Panc1 (cell line): ENCODE measurements at regions not wholly inside any gene's neighbourhood (a gene's known extent, or its start where the extent isn't known, plus 50 kb on each side); places are given as distances from the start of the nearest gene placed in this dataset.

ENCODE experiments used
- ATAC-seq: fragments of 200-7000 bp; cut with Tn5 transposase; 2 replicates; pipeline ENCODE4 v1.9.1; 2020; ENCODE audit warnings: mild to moderate bottlenecking, moderate library complexity
- BruUV-seq: library from RNA; stranded (reverse); fragments of 400-500 nt; replicated peaks from 2 replicates; lab custom pipeline; 2021; lab: Mats Ljungman, UMichigan
- CTCF ChIA-PET: fragments of 300-600 bp; sonication (Branson Sonifier 250); formaldehyde crosslinking; loops from one replicate; lab custom pipeline; 2022; ENCODE audit warnings: antibody characterized with exemption; lab: Charles Lee
- POLR2A ChIA-PET: fragments of 300-600 bp; sonication (Branson Sonifier 250); formaldehyde crosslinking; loops from one replicate; lab custom pipeline; 2022; ENCODE audit warnings: antibody characterized with exemption; lab: Charles Lee
- DNase-seq: peaks from one replicate; pipeline ENCODE4 v3.0.0-alpha.2; 2010; ENCODE audit warnings: low read depth, low spot score
- H3K27ac ChIP-seq: 2 replicates; pipeline ENCODE4 v1.5.1; 2011; ENCODE audit warnings: mild to moderate bottlenecking, low read length, inconsistent platforms
- H3K27me3 ChIP-seq: fragments of 200-500 bp; sonication (Bioruptor generic); 2 replicates; pipeline ENCODE4 v1.6.0; 2014; ENCODE audit warnings: low read length, inconsistent platforms; ENCODE audit not compliant: control insufficient read depth, insufficient read depth
- H3K36me3 ChIP-seq: fragments of 200-500 bp; sonication (Bioruptor generic); 2 replicates; pipeline ENCODE4 v1.5.1; 2014; ENCODE audit warnings: inconsistent platforms, mild to moderate bottlenecking, low read length, moderate library complexity; ENCODE audit not compliant: control insufficient read depth, insufficient read depth
- H3K4me1 ChIP-seq: 2 replicates; pipeline ENCODE4 v1.5.1; 2011; ENCODE audit warnings: inconsistent platforms, mild to moderate bottlenecking, low read length, moderate library complexity; ENCODE audit not compliant: control insufficient read depth, insufficient read depth
- H3K4me3 ChIP-seq, 2 experiments: 2 replicates each; pipeline ENCODE4 v1.5.1; 2011 to 2012; ENCODE audit warnings: low read depth in 2 of 2, low read length in 2 of 2, mild to moderate bottlenecking in 2 of 2, inconsistent platforms in 1 of 2, moderate library complexity in 1 of 2
- H3K9me3 ChIP-seq: fragments of 200-500 bp; sonication (Bioruptor generic); 2 replicates; pipeline ENCODE4 v1.5.1; 2014; ENCODE audit warnings: low read depth, mild to moderate bottlenecking, inconsistent platforms, low read length, moderate library complexity; ENCODE audit not compliant: control insufficient read depth, insufficient read depth
- CTCF ChIP-seq: fragments of 450-650 bp; IDR thresholded peaks from 2 replicates; pipeline ENCODE4 v1.5.1; 2017; ENCODE audit warnings: mild to moderate bottlenecking
- POLR2AphosphoS5 ChIP-seq: IDR thresholded peaks from 2 replicates; pipeline ENCODE4 v1.6.1; 2012; ENCODE audit warnings: mild to moderate bottlenecking, low read depth, low read length, moderate library complexity
- REST ChIP-seq, 2 experiments: IDR thresholded peaks; 2 replicates each; pipeline ENCODE4 v1.6.1; 2011 to 2012; ENCODE audit warnings: low read depth in 2 of 2, control low read depth in 1 of 2, low read length in 1 of 2, mild to moderate bottlenecking in 1 of 2, moderate library complexity in 1 of 2; ENCODE audit not compliant: insufficient read depth in 1 of 2
- SIN3A ChIP-seq: IDR thresholded peaks from 2 replicates; pipeline ENCODE4 v1.6.1; 2012; ENCODE audit warnings: low read depth, mild to moderate bottlenecking, low read length, moderate library complexity, borderline replicate concordance; ENCODE audit not compliant: insufficient read depth
- TCF7L2 ChIP-seq: IDR thresholded peaks from 2 replicates; pipeline ENCODE4 v1.6.1; 2011; ENCODE audit warnings: mild to moderate bottlenecking, low read depth, low read length, inconsistent platforms
- in situ Hi-C: cut with HindIII; loops from 2 replicates; pipeline ENCODE4 v1.10.0; 2016; ENCODE audit warnings: low sequenced_read_pairs, low pct_unique_long_range_greater_than_20kb
- intact Hi-C: fragments of 100-400 bp; cut with micrococcal nuclease; formaldehyde crosslinking; loops from one replicate; pipeline ENCODE4 v1.10.0; 2022; ENCODE audit not compliant: unreplicated experiment

GRCh38 chr18:73163236-73163635, 295.4 kb upstream of the NETO1 start:
- no TSS peak for BruUV-seq
- H3K9me3 ChIP-seq: no peaks in the 10 kb centered on the region
- CTCF ChIA-PET: no interaction called here
- H3K36me3 ChIP-seq: no peaks in the 10 kb centered on the region
- H3K27me3 ChIP-seq: no peaks in the 10 kb centered on the region
- DNase-seq (no peak), ATAC-seq (no peak)
- intact Hi-C loops (no loop called here), in situ Hi-C loops (no loop called here)
- TF ChIP-seq SIN3A: no peak
- TF ChIP-seq POLR2AphosphoS5: no peak
- H3K27ac ChIP-seq: no peak overlapping the region
- no peaks in the 10 kb centered on the region for H3K4me1 ChIP-seq
- POLR2A ChIA-PET: no interaction called here
- no peak overlapping the region for H3K4me3 ChIP-seq

- BruUV-seq: no TSS peak
- ChIA-PET POLR2A (no interaction called here), CTCF (no interaction called here)
- TF ChIP-seq SIN3A (no peak), REST (IDR thresholded peaks at IDR 0.05; ENCODE audit: insufficient read depth in 1 of 2, low read depth in 2 of 2, low read length in 1 of 2) (no peak), CTCF (no peak), POLR2AphosphoS5 (no peak), TCF7L2 (no peak)
- DNase-seq: no peak
- no peaks in the 10 kb centered on the region for H3K9me3 ChIP-seq
- no peaks in the 10 kb centered on the region for H3K36me3 ChIP-seq
- no peak for ATAC-seq
- in situ Hi-C loops (no loop called here), intact Hi-C loops (no loop called here)
- H3K4me1 ChIP-seq: no peaks in the 10 kb centered on the region
- no peak overlapping the region for H3K4me3 ChIP-seq
- H3K27ac ChIP-seq: no peak overlapping the region
- H3K27me3 ChIP-seq: no peaks in the 10 kb centered on the region
Measured at GRCh38 chr18:73156117-73156516, 288.3 kb upstream of the NETO1 start.

GRCh38 chr18:73153271-73153670, 285.5 kb upstream of the NETO1 start:
- H3K4me1 ChIP-seq: no peaks in the 10 kb centered on the region
- ChIA-PET POLR2A (no interaction called here), CTCF (no interaction called here)
- no peaks in the 10 kb centered on the region for H3K9me3 ChIP-seq
- no TSS peak for BruUV-seq
- no peak overlapping the region for H3K4me3 ChIP-seq
- TF ChIP-seq SIN3A (no peak), CTCF (no peak), TCF7L2 (no peak)
- DNase-seq (no peak), ATAC-seq (no peak)
- no peaks in the 10 kb centered on the region for H3K36me3 ChIP-seq
- in situ Hi-C loops (no loop called here), intact Hi-C loops (no loop called here)
- H3K27ac ChIP-seq: no peak overlapping the region
- no peaks in the 10 kb centered on the region for H3K27me3 ChIP-seq
